DOHH2 (cell line): ENCODE measurements at regions not wholly inside any gene's neighbourhood (a gene's known extent, or its start where the extent isn't known, plus 50 kb on each side); places are given as distances from the start of the nearest gene placed in this dataset.

ENCODE experiments used
- H3F3A ChIP-seq: fragments of 200-600 bp; sonication (generic), shearing (Covaris generic); 2 replicates; pipeline ENCODE4 v1.6.0; 2016; ENCODE audit warnings: antibody characterized with exemption, mild to moderate bottlenecking; ENCODE audit not compliant: control insufficient read depth, insufficient read depth
- H3K27ac ChIP-seq: fragments of 200-600 bp; sonication (generic); 2 replicates; pipeline ENCODE4 v1.5.1; 2014; ENCODE audit warnings: low read depth, mild to moderate bottlenecking, low read length, moderate library complexity
- H3K27me3 ChIP-seq: fragments of 200-600 bp; sonication (generic); 2 replicates; pipeline ENCODE4 v1.6.1; 2014; ENCODE audit warnings: mild to moderate bottlenecking, low read length, mixed read lengths; ENCODE audit not compliant: control insufficient read depth
- H3K36me3 ChIP-seq: fragments of 200-600 bp; sonication (generic); 2 replicates; pipeline ENCODE4 v1.6.1; 2014; ENCODE audit warnings: mild to moderate bottlenecking, low read length, moderate library complexity, mixed read lengths; ENCODE audit not compliant: control insufficient read depth
- H3K4me1 ChIP-seq: fragments of 200-600 bp; sonication (generic); 2 replicates; pipeline ENCODE4 v1.6.1; 2014; ENCODE audit warnings: mild to moderate bottlenecking, low read length, mixed read lengths; ENCODE audit not compliant: control insufficient read depth
- H3K4me2 ChIP-seq: fragments of 200-600 bp; sonication (generic); 2 replicates; pipeline ENCODE4 v1.6.0; 2014; ENCODE audit warnings: mild to moderate bottlenecking, low read length, moderate library complexity
- H3K4me3 ChIP-seq: fragments of 200-600 bp; sonication (generic); 2 replicates; pipeline ENCODE4 v1.5.1; 2014; ENCODE audit warnings: mild to moderate bottlenecking, low read length, mixed read lengths
- H3K79me2 ChIP-seq: fragments of 200-600 bp; sonication (generic); 2 replicates; pipeline ENCODE4 v1.6.1; 2014; ENCODE audit warnings: mild to moderate bottlenecking, low read length, mixed read lengths; ENCODE audit not compliant: control insufficient read depth
- H3K9me2 ChIP-seq: fragments of 200-600 bp; sonication (generic); replicated peaks from 2 replicates; pipeline ENCODE4 v1.6.1; 2014; ENCODE audit warnings: mild to moderate bottlenecking, low read length, mixed read lengths; ENCODE audit not compliant: control insufficient read depth
- H3K9me3 ChIP-seq: fragments of 200-600 bp; sonication (generic); 2 replicates; pipeline ENCODE4 v1.6.1; 2014; ENCODE audit warnings: antibody characterized with exemption, low read length, mixed read lengths; ENCODE audit not compliant: control insufficient read depth, insufficient read depth
- H4K20me1 ChIP-seq: fragments of 200-600 bp; sonication (generic); 2 replicates; pipeline ENCODE4 v1.6.0; 2014; ENCODE audit warnings: low read depth, mild to moderate bottlenecking, antibody characterized with exemption, low read length, moderate library complexity; ENCODE audit not compliant: control insufficient read depth, insufficient read depth
- CTCF ChIP-seq: fragments of 200-600 bp; sonication (generic); IDR thresholded peaks from one replicate; pipeline ENCODE4 v1.5.1; 2014; ENCODE audit warnings: antibody characterized with exemption, mild to moderate bottlenecking, low read depth, low read length; ENCODE audit not compliant: poor library complexity, severe bottlenecking
- EZH2phosphoT487 ChIP-seq: fragments of 200-600 bp; sonication (generic); IDR thresholded peaks from 2 replicates; pipeline ENCODE4 v1.6.1; 2017; ENCODE audit warnings: borderline replicate concordance, mild to moderate bottlenecking, antibody characterized with exemption, low read length, moderate library complexity, mixed read lengths

DNA sequence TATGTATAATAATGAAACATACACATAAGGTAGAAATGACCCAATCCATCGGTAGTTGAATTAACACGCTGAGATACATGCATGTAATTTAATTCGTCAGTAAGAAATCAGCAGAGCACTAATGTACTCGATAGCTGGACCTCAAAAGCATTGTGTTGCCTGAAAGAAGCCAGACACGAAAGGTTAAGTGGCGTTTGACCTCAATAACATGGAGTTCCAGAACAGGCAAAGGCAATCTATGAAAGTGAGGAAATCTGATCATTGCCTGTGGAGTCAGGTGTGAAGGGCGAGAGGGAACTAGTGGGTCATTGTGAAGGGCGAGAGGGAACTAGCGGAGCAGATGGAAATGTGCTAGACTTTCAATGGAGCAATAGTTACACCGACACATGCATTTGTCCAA is 970.4 kb upstream of the TMEM132C start:
- Histone ChIP-seq H3K4me2 (no peak overlapping the region), H3K79me2 (no peaks in the 10 kb centered on the region), H3K9me3 (no peaks in the 10 kb centered on the region), H4K20me1 (no peaks in the 10 kb centered on the region), H3K9me2 (no peaks in the 10 kb centered on the region), H3F3A (no peaks in the 10 kb centered on the region), H3K27me3 (no peaks in the 10 kb centered on the region), H3K4me3 (no peak overlapping the region), H3K36me3 (no peaks in the 10 kb centered on the region), H3K27ac (no peak overlapping the region), H3K4me1 (no peaks in the 10 kb centered on the region)
- TF ChIP-seq CTCF (no peak), EZH2phosphoT487 (no peak)

GRCh38 chr12:127297327-127297726 is 969.6 kb upstream of the TMEM132C start:
- Histone ChIP-seq H3K36me3 (no peaks in the 10 kb centered on the region), H3K27me3 (no peaks in the 10 kb centered on the region), H3K79me2 (no peaks in the 10 kb centered on the region), H3K4me2 (no peak overlapping the region), H4K20me1 (no peaks in the 10 kb centered on the region), H3K9me2 (no peaks in the 10 kb centered on the region), H3K4me3 (no peak overlapping the region), H3F3A (no peaks in the 10 kb centered on the region), H3K27ac (no peak overlapping the region), H3K4me1 (no peaks in the 10 kb centered on the region), H3K9me3 (no peaks in the 10 kb centered on the region)
- TF ChIP-seq CTCF (no peak), EZH2phosphoT487 (no peak)

DNA sequence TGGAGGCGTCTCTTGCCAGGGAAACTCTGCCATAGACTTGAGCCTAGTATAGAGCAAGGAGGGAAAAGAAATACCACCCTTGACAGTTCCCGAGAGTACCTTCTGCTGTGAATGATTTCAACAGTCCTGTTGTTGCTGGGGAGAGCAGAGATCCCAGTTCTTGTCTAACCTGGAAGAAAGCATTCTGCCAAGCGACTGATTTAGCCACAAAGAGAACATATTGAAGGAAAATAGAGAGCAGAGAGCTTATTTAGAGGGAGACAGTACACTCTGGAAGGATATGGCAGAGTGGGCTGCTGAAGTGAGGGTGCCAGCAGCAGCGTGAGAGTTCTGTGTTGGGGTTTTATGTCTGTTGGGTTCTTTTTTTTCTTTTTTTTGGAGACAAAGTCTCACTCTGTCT is 966.9 kb upstream of the TMEM132C start:
- H3K9me3 ChIP-seq, result no peaks in the 10 kb centered on the region
- no peaks in the 10 kb centered on the region for H3K4me1 ChIP-seq
- no peaks in the 10 kb centered on the region for H3K36me3 ChIP-seq
- TF ChIP-seq CTCF (no peak), EZH2phosphoT487 (no peak)
- H3K4me3 ChIP-seq, result no peak overlapping the region
- no peaks in the 10 kb centered on the region for H4K20me1 ChIP-seq
- no peak overlapping the region for H3K4me2 ChIP-seq
- no peak overlapping the region for H3K27ac ChIP-seq
- no peaks in the 10 kb centered on the region for H3K9me2 ChIP-seq
- no peaks in the 10 kb centered on the region for H3K79me2 ChIP-seq
- H3F3A ChIP-seq, result no peaks in the 10 kb centered on the region
- H3K27me3 ChIP-seq, result no peaks in the 10 kb centered on the region

DNA sequence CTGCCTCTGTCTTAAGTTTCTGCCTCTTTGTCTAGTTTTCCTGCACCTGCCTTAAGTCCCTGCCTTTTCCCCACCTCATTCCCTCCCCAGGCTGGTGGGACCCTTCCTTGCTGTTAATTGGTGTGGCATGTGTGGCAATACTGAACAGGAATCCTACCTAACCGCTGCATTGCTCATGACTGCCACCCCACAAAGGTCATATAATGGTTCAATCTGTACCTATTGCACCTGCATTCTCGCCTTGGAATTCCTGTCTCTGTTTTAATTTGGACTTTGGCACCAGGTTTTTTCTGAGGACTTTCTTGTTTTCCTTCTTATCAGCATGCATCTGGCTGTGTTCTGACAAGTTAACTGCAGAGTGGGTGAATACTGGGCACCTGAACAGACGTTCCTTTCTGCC is 966.2 kb upstream of the TMEM132C start:
- Histone ChIP-seq H3K27me3 (no peaks in the 10 kb centered on the region), H3K79me2 (no peaks in the 10 kb centered on the region), H3K9me2 (no peaks in the 10 kb centered on the region), H3K36me3 (no peaks in the 10 kb centered on the region), H3K9me3 (no peaks in the 10 kb centered on the region), H3K4me1 (no peaks in the 10 kb centered on the region), H4K20me1 (no peaks in the 10 kb centered on the region), H3F3A (no peaks in the 10 kb centered on the region), H3K4me3 (no peak overlapping the region), H3K27ac (no peak overlapping the region), H3K4me2 (no peak overlapping the region)
- no peak for TF ChIP-seq CTCF
- no peak for TF ChIP-seq EZH2phosphoT487
